PC-3 (cell line): ENCODE measurements at regions not wholly inside any gene's neighbourhood (a gene's known extent, or its start where the extent isn't known, plus 50 kb on each side); places are given as distances from the start of the nearest gene placed in this dataset.

ENCODE experiments used
- ATAC-seq: fragments of 200-7000 bp; cut with Tn5 transposase; 2 replicates; pipeline ENCODE4 v1.9.1; 2020; ENCODE audit warnings: mild to moderate bottlenecking, moderate library complexity
- BruUV-seq: library from RNA; stranded (reverse); fragments of 400-500 nt; replicated peaks from 2 replicates; lab custom pipeline; 2021; lab: Mats Ljungman, UMichigan
- CTCF ChIA-PET: fragments of 300-600 bp; sonication (Branson Sonifier 250); formaldehyde crosslinking; loops from one replicate; lab custom pipeline; 2022; ENCODE audit warnings: antibody characterized with exemption; lab: Charles Lee
- POLR2A ChIA-PET: fragments of 300-600 bp; sonication (Branson Sonifier 250); formaldehyde crosslinking; loops from one replicate; lab custom pipeline; 2022; ENCODE audit warnings: antibody characterized with exemption; ENCODE audit not compliant: unreplicated experiment; lab: Charles Lee
- DNase-seq: peaks from one replicate; pipeline ENCODE4 v3.0.0-alpha.2; 2015
- H2AFZ ChIP-seq: fragments of 300-600 bp; sonication (generic); 2 replicates; pipeline ENCODE4 v1.6.0; 2016; ENCODE audit warnings: antibody characterized with exemption, low read length
- H3F3A ChIP-seq: fragments of 300-600 bp; sonication (generic); one replicate; pipeline ENCODE4 v1.6.0; 2017; ENCODE audit warnings: antibody characterized with exemption, low read length, control low read depth, mild to moderate bottlenecking; ENCODE audit not compliant: unreplicated experiment
- H3K27ac ChIP-seq: fragments of 300-600 bp; sonication (generic); 2 replicates; pipeline ENCODE4 v1.5.1; 2016; ENCODE audit warnings: mild to moderate bottlenecking, low read length
- H3K27me3 ChIP-seq: fragments of 300-600 bp; sonication (generic); 2 replicates; pipeline ENCODE4 v1.6.1; 2016; ENCODE audit warnings: low read length, mixed read lengths
- H3K36me3 ChIP-seq: fragments of 300-600 bp; sonication (generic); 2 replicates; pipeline ENCODE4 v1.6.1; 2016; ENCODE audit warnings: low read depth, mixed run types, low read length, mixed read lengths
- H3K4me1 ChIP-seq: fragments of 300-600 bp; sonication (generic); 2 replicates; pipeline ENCODE4 v1.5.1; 2016; ENCODE audit warnings: low read length; ENCODE audit not compliant: insufficient read depth
- H3K4me2 ChIP-seq: fragments of 300-600 bp; sonication (generic); 2 replicates; pipeline ENCODE4 v1.6.0; 2016; ENCODE audit warnings: low read length
- H3K4me3 ChIP-seq: fragments of 300-600 bp; sonication (generic); 2 replicates; pipeline ENCODE4 v1.5.1; 2016; ENCODE audit warnings: mild to moderate bottlenecking, low read length, mixed read lengths
- H3K79me2 ChIP-seq: fragments of 300-600 bp; sonication (generic); 2 replicates; pipeline ENCODE4 v1.6.1; 2017; ENCODE audit warnings: low read length, mixed read lengths
- H3K9ac ChIP-seq: fragments of 300-600 bp; sonication (generic); 2 replicates; pipeline ENCODE4 v1.6.0; 2016; ENCODE audit warnings: mild to moderate bottlenecking, low read length
- H3K9me2 ChIP-seq: fragments of 300-600 bp; sonication (generic); replicated peaks from 2 replicates; pipeline ENCODE4 v1.6.1; 2016; ENCODE audit warnings: mixed run types, low read length, mixed read lengths
- H3K9me3 ChIP-seq: fragments of 300-600 bp; sonication (generic); 2 replicates; pipeline ENCODE4 v1.6.1; 2016; ENCODE audit warnings: low read length, mixed read lengths
- H4K20me1 ChIP-seq: fragments of 300-600 bp; sonication (generic); 2 replicates; pipeline ENCODE4 v1.6.1; 2016; ENCODE audit warnings: low read length, mixed read lengths
- CTCF ChIP-seq: fragments of 300-600 bp; sonication (generic); conservative IDR thresholded peaks from 2 replicates; pipeline ENCODE4 v1.5.1; 2017; ENCODE audit warnings: antibody characterized with exemption, low read depth, mild to moderate bottlenecking, low read length
- EZH2 ChIP-seq: fragments of 300-600 bp; sonication (generic); IDR thresholded peaks from one replicate; pipeline ENCODE4 v1.6.1; 2017; ENCODE audit warnings: antibody characterized with exemption, mild to moderate bottlenecking, low read length; ENCODE audit not compliant: unreplicated experiment
- EZH2phosphoT487 ChIP-seq: fragments of 300-600 bp; sonication (generic); IDR thresholded peaks from 2 replicates; pipeline ENCODE4 v1.6.1; 2018; ENCODE audit warnings: mild to moderate bottlenecking, antibody characterized with exemption, low read length, borderline replicate concordance
- intact Hi-C: fragments of 100-400 bp; cut with micrococcal nuclease; formaldehyde crosslinking; loops from 2 replicates; pipeline ENCODE4 v1.9.0; 2023

GRCh38 chr6:106787327-106788196, 158.2 kb downstream of the QRSL1 start:
- intact Hi-C loops = no loop called here
- Histone ChIP-seq H2AFZ (no peak overlapping the region), H3K27me3 (no peaks in the 10 kb centered on the region), H3K4me2 (no peak overlapping the region), H3K4me1 (peaks cover 17% of the 10 kb centered on the region), H3K27ac (no peak overlapping the region), H3K9ac (no peak overlapping the region), H3K36me3 (no peaks in the 10 kb centered on the region), H3K9me3 (no peaks in the 10 kb centered on the region), H3F3A (no peaks in the 10 kb centered on the region), H3K4me3 (no peak overlapping the region), H3K79me2 (no peaks in the 10 kb centered on the region), H3K9me2 (no peaks in the 10 kb centered on the region), H4K20me1 (no peaks in the 10 kb centered on the region)
- ChIA-PET POLR2A (no interaction called here), CTCF (no interaction called here)
- DNase-seq (no peak), ATAC-seq (no peak)
- TF ChIP-seq CTCF (no peak), EZH2 (no peak), EZH2phosphoT487 (no peak)
- BruUV-seq = no TSS peak

GRCh38 chr6:106785298-106785697, 155.9 kb downstream of the QRSL1 start:
- H3K4me3 ChIP-seq = no peak overlapping the region
- DNase-seq (no peak), ATAC-seq (no peak)
- H3K9me2 ChIP-seq = no peaks in the 10 kb centered on the region
- no peaks in the 10 kb centered on the region for H3K27me3 ChIP-seq
- H3K27ac ChIP-seq = no peak overlapping the region
- H4K20me1 ChIP-seq = no peaks in the 10 kb centered on the region
- no TSS peak for BruUV-seq
- H3F3A ChIP-seq = no peaks in the 10 kb centered on the region
- no peak overlapping the region for H2AFZ ChIP-seq
- no peaks in the 10 kb centered on the region for H3K79me2 ChIP-seq
- intact Hi-C loops = no loop called here
- TF ChIP-seq EZH2 (no peak), EZH2phosphoT487 (no peak)
- no peak overlapping the region for H3K9ac ChIP-seq
- H3K4me2 ChIP-seq = no peak overlapping the region
- ChIA-PET POLR2A (no interaction called here), CTCF (no interaction called here)
- no peaks in the 10 kb centered on the region for H3K36me3 ChIP-seq
- H3K9me3 ChIP-seq = no peaks in the 10 kb centered on the region
- H3K4me1 ChIP-seq = peaks cover 17% of the 10 kb centered on the region

GRCh38 chr6:106783640-106784566, 154.5 kb downstream of the QRSL1 start:
- no peak for TF ChIP-seq EZH2
- no peak for TF ChIP-seq CTCF
- TF ChIP-seq EZH2phosphoT487 = no peak
- Histone ChIP-seq H3K9me2 (no peaks in the 10 kb centered on the region), H3K79me2 (no peaks in the 10 kb centered on the region), H3K9ac (no peak overlapping the region; the same call in 1 of the 2 replicates), H3K36me3 (no peaks in the 10 kb centered on the region), H4K20me1 (no peaks in the 10 kb centered on the region), H3K4me2 (peak overlapping the region; percentile 41), H3F3A (no peaks in the 10 kb centered on the region), H3K4me1 (peaks cover 17% of the 10 kb centered on the region), H2AFZ (no peak overlapping the region), H3K27me3 (no peaks in the 10 kb centered on the region), H3K4me3 (no peak overlapping the region), H3K9me3 (no peaks in the 10 kb centered on the region), H3K27ac (peak overlapping the region; percentile 55)
- ChIA-PET CTCF (no interaction called here), POLR2A (no interaction called here)
- no TSS peak for BruUV-seq
- ATAC-seq = peak; percentile 82
- intact Hi-C loops = no loop called here
- peak; percentile 62 for DNase-seq
